LNCAP (cell line): ENCODE measurements at regions not wholly inside any gene's neighbourhood (a gene's known extent, or its start where the extent isn't known, plus 50 kb on each side); places are given as distances from the start of the nearest gene placed in this dataset.

Source experiments
- CTCF ChIP-seq: fragments of 450-650 bp; IDR thresholded peaks from 2 replicates; pipeline ENCODE4 v1.5.1; 2017; ENCODE audit warnings: mild to moderate bottlenecking

- no peak for TF ChIP-seq CTCF
Observed at GRCh38 chr4:4609622-4610334, 67.9 kb upstream of the STX18 start.

GRCh38 chr4:4608214-4608537 lies 66.3 kb upstream of the STX18 start:
- no peak for TF ChIP-seq CTCF

- no peak for TF ChIP-seq CTCF
Observed at GRCh38 chr4:4607336-4608213, 65.7 kb upstream of the STX18 start.

- TF ChIP-seq CTCF = no peak
Observed at GRCh38 chr4:4606321-4606720, 64.5 kb upstream of the STX18 start.

- no peak for TF ChIP-seq CTCF
Observed at GRCh38 chr4:4605849-4606248, 64.0 kb upstream of the STX18 start.

- no peak for TF ChIP-seq CTCF
Observed at GRCh38 chr4:4603592-4603991, 61.7 kb upstream of the STX18 start.

- no peak for TF ChIP-seq CTCF
Observed at GRCh38 chr4:4603067-4603466, 61.2 kb upstream of the STX18 start.
